GM19035 (cell line): ENCODE measurements at regions not wholly inside any gene's neighbourhood (a gene's known extent, or its start where the extent isn't known, plus 50 kb on each side); places are given as distances from the start of the nearest gene placed in this dataset.

Source experiments
- ATAC-seq: cut with Tn5 transposase; IDR thresholded peaks from one replicate; pipeline ENCODE4 v1.9.1; 2021; ENCODE audit not compliant: unreplicated experiment

- ATAC-seq: no peak
Measured at GRCh38 chr10:24008164-24009091, 200.5 kb upstream of the KIAA1217 start.

- no peak for ATAC-seq
Measured at GRCh38 chr10:24009115-24009514, 199.8 kb upstream of the KIAA1217 start.

DNA sequence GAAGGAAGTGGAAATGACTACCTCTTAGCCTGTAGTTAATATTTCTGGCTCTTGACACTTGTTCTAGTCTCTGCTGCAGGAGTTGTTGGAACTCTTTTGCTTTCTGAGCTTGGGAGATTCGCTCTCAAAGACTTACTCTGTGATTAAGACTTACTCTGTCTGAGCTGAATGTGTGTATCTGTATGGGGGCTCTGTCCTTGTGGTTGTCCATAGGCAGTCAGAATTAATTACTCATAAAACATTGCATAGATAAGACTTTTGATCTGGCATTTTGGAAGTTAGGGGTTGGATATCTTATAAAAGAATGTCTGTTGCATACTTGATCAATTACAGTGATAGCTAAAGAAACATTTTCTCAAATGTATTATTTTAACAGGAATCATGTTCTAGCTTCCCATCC, 199.2 kb upstream of the KIAA1217 start:
- ATAC-seq: no peak

DNA sequence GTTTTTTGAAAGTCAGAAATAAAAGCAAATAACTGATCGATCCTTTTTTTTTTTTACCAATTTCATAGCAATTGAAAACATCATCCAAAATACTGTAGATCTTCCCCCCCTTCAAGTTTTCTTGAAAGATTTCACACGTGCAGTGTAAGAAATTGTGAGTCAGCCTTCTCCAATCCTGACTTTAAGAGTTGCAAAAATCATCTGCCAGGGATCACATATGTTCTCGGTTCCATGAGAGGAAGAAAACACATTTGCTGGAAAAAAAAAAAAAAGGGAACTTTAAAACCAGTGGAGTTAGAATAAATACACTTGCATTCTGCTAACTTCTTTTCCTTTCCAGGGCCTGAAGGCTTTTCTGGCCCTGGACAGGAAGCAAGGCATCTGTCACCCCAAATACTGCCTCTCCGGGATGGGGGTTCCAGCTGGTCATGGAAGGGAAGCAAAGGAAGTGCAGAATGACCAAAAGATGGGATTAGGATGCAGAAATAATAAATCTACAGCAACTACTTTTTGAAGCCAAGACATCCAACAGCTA, 198.4 kb upstream of the KIAA1217 start:
- ATAC-seq: no peak

- ATAC-seq: no peak
Measured at GRCh38 chr10:24012249-24012803, 196.6 kb upstream of the KIAA1217 start.

DNA sequence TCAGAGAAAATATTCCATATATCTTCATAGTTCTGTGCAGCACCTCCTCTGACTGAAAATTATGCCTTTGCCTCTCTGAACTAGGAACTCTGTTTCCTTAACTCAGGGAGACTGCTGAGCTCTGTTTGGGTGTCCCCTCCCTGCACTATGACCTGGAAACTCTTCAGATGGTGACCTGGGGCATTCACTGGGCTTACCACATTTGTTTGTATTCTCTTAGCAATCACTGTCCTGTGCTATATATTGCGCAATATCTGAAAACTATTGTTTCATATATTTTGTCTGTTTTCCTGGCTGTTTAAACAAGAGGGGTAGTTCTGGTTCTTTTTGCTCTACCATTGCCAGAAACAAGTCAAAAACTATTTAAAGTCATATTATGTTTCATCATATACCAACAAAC, 181.8 kb upstream of the KIAA1217 start:
- ATAC-seq: no peak

GRCh38 chr10:24034571-24034970, 174.4 kb upstream of the KIAA1217 start:
- no peak for ATAC-seq

DNA sequence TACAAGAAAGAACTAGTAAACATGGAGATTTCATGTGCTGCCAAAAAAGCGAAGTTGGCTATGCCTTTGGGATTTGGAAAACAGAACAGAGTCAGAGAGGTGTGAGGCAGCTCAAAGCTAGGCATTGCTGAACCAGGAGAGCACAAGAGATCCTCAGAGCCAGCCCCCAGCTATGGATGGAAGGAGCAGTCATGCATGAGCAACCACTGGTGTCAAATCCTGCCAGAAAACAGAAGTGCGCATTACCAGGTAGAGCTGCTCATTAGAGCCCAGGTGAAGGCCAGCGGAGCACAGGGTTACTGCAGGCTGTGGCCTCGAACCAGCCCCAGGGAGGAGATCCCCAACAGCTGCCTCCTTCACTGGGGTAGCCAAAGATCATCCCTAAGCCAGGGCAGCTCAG, 173.2 kb upstream of the KIAA1217 start:
- ATAC-seq: no peak

- ATAC-seq: no peak
Measured at GRCh38 chr10:24039315-24039714, 169.6 kb upstream of the KIAA1217 start.

GRCh38 chr10:24039897-24040296, 169.0 kb upstream of the KIAA1217 start:
- no peak for ATAC-seq

DNA sequence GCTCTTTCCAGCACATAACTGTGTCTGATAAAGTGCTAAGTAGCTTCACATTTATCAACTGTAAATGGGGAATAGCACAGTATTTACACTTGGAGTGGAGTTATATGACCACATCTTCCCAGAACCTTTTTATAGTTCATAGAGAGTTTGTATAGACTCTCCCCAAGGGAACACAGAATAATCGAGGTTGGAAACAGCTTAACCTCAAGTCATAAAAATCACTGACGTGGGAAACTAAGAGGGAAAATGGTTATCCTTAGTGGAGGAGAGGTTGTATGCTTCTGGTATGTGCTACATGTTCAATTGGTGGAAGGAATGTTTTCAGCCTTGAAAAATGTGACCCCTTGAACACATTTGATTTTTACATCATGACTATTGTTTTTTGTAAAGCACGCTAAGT, 167.9 kb upstream of the KIAA1217 start:
- ATAC-seq: no peak

DNA sequence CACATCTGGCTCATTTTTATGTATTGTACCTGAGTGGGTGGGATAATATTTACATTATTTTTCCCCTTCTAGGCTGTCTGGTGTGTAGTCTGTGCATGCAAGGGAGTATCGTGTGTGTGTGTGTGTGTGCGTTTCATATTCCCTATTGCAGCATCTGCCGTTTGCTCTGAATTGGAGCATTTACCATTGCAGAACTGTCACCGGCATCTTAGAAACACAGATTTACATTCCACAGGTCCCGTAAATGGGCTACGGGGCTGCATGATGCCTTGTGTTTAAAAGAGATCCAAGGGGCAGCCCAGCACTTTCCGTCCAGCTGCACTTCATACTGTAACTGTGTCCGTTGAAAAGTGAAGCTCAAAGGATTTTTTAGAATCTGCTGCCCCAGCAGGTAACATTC, 167.1 kb upstream of the KIAA1217 start:
- ATAC-seq: no peak

GRCh38 chr10:24042884-24043283, 166.1 kb upstream of the KIAA1217 start:
- no peak for ATAC-seq

DNA sequence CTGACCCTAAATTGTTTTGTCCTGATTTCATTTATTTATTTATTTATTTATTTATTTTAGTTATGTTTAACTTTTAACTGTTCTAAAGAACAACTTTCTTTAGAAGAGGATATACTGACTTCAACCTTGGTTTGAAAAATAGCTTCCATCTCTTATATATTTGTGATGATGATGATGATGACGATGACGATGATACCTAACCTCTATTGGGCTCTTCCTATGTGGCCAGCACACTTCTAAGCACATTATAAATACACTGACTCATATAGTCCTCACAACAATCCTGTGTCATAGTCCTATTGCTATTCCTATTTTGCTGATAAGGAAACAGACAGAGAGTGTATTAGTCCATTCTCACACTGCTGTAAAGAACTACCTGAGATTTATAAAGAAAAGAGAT, 162.9 kb upstream of the KIAA1217 start:
- no peak for ATAC-seq

DNA sequence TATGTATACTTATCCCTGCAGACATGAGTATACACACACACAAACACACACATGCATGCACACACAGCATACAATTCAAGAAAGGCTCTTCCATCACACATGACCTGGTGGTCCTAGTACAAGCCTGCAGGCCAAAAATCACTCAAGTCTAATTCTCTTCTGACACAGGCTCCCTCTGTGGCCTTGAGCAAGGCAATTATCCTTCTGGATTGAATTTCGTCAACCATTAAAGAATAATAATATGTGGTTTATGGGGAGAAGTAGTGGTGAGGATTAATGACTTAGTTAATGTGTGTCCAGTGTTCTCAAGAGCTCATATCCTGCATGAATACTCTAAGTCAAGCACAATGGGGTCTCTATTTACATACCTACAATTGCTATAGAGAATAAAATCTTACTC, 161.8 kb upstream of the KIAA1217 start:
- no peak for ATAC-seq

GRCh38 chr10:24054421-24054820, 154.5 kb upstream of the KIAA1217 start:
- ATAC-seq: no peak

DNA sequence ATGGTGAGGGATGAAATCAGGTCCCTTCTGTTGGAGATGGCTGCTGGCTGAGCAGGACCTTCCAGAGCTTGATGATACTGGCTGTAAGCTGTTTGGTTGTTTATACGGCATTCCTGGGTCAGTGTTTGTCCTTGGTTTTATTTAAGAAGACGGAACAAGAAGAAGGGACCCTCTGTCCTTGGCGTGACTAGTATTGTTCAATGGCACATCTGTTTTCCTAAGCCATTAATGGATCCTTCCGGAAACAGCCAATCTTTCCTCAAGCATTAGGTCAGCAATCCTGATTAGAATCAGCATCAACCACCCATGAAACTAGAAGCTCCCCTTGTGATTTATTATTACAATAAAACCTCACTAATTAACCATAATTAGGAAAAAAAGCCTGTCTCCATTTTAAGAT, 128.7 kb upstream of the KIAA1217 start:
- no peak for ATAC-seq

DNA sequence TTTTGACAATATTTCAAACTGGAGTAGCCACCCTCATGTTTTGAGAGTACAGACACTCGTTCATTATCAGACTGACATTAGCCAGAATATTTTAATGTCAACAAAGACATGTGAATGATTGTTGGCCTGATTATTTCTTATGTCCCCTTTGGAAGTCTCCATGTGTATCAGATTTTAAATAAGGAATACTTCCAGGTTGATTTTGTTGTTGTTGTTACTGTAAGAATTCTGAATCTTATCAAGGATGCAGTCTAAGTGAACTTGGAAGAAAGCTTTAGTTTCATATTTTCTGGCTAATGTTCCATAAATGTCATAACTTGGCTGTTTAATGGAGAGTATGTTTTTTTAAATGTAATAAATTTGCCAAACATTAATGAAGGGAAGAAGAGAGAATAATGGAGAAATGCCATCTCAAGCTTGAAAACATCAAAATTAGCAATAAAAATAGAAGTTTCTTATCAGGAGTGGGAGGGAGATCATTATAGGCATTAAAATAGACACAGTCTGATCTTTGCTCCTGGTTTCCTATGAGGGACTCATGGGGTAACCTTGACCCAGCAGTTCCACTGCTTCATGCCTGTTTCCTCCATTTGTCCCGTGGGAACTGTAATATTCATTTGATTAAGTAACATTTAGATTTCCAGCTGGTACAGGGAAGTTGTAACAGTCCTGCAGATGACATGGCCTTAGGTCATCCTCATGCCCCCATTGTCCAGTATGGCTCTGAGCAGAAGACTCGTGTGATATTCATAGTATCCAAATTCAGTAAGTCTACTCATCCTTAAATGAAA, 122.4 kb upstream of the KIAA1217 start:
- ATAC-seq: no peak

DNA sequence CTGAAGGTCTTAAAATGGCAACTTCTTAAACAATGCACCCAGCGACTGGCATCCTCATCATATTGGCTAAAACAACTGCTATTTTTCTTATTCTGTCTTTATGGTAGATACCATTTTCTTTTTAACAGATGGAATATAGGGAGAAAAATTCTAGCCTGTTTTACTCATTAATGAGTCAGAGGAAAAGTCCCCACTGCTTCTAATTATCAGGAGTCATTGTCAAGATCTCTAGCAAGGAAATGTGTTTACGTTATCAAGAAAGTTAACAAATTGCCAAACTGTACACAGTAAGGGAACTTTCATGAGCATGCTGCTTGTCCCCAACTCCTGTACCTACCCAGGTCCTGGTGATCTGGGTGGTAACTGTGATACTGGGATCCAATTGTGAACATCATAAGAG, 117.7 kb upstream of the KIAA1217 start:
- ATAC-seq: no peak

DNA sequence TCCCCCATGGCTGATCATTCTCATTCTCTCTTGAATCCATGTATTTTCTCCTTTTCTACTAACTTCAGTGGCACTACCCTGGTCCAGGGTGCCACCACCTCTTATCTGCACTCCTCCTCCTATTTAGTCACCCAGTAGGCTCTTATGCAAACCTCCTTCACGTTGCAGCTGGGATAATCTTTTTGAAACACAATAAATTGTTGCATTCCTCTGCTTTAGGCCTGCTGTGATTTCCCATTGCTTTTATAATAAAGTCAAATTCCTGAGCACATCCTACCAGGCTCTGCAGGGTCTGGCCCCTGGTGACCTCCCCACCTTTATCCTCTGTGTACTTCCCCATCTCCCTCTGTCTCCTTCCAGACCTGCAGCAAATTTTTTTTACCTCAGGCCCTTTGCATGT, 112.7 kb upstream of the KIAA1217 start:
- ATAC-seq: no peak

DNA sequence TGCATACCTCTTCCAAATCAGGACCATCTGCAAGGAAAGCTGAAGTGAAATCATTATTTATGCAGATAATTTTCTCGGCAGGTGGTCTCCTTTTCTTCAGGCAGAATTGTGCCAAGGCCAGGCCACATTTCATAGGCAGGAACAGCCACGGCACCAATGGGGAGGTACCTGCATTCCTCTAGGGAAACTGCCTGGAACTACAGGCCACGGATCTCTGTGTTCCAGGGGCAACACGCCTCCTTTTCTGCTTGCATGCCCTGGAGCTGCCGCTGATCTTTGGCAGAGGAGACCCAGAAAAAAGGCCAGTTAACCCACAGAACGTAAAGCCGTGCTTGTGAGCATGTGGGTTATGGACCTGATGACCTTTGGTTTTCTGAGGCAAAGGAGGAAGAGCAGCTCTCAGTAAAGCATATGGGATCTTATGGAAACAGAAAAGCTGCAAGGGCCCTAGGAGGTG, 111.2 kb upstream of the KIAA1217 start:
- no peak for ATAC-seq

GRCh38 chr10:24104895-24105294, 104.0 kb upstream of the KIAA1217 start:
- ATAC-seq: no peak
